GM21390 (cell line): ENCODE measurements at regions not wholly inside any gene's neighbourhood (a gene's known extent, or its start where the extent isn't known, plus 50 kb on each side); places are given as distances from the start of the nearest gene placed in this dataset.
"Not testable (repeated sequence)": the region's sequence is repeated elsewhere in the genome, so short reads cannot be mapped to it uniquely, and the experiment has no call there.

Experiments
- ATAC-seq: cut with Tn5 transposase; IDR thresholded peaks from one replicate; pipeline ENCODE4 v1.9.1; 2021; ENCODE audit not compliant: unreplicated experiment

DNA sequence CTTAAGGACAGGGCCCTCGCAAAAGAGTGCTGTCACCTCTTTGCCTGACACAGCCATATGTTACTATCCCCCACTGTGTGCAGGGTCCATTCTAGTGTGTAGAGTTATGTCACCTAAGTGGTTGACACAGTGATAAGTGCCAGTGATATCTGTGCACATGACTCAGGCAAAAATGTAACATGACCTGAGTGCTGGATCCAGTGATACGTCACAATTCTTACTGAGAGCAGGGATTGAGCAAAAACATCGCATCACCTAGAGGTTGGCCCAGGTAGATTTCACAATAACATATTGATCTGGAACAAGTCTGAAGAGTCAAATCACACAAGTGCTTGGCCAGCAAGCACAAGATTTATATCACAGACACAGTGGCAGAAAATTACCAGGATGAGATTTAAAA, 100.5 kb upstream of the BPY2B start:
- not testable (repeated sequence) for ATAC-seq

DNA sequence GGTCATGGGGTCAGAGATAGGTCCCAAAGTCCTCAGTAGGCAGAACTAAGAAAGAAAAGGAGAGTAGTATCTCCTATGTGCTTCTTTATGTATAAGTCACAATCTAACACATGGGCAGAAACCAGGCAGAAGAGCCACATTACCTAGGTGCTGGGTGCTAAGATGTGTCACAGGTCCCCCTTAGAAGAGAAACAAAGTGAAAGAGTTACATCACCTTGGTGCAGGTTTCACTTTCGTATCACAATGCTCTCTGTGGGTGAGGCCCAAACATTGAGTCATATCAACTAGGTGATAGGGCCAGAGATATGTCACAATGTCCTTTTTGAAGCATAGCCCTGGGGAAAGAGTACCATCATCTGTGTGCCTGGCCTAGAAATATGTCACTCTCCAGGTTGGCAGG, 96.1 kb upstream of the BPY2B start:
- peak; percentile 73 for ATAC-seq

DNA sequence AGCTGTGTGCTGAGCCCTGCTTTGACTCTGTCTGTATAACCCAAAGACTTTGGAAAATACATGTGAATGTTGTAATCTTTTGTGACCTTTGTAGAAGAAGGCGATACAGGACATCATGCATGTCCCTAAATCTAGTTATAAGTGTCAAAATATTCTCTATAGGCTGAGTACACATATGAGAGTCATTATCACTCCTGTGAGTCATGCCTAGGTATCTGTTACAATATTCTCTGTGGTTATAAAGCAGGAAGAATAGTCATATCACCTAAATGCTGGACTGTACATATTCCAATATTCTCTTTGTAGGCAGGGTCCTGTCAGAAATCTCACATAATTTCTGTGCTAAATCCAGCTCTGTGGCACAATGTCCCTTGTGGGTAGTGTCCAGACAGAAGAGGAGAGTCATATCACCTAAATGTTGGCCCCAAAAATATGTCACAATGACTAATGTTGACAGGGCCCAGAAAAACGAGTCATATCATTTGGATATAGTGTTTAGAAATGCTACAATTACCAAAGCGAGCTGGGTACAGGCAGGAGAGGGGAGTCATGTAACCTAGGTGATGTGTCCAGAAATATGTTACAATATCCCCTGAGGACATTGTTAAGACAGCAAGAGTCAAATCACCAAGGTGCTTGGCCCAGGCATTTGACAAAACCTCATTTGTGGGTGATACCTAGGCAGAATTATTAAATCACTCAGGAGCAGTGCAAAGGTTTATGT, 80.4 kb upstream of the BPY2B start:
- not testable (repeated sequence) for ATAC-seq

DNA sequence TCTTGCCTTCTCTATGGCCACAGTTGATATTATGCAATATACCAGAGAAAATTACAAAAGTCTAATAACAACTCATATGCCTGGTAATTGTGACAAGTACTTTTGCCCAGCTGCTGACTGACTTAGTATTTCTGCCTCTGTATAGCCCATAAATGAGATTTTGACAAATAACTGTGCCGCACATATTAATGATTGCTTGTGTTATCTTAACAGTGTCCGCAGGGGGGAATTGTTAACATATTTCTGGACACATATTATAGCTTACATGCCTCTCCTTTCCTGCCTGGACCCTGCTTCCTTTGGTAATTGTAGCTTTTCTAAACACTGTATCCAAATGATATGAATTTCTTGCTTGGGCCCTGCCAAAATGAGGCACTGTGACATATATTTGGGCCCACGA, 69.0 kb upstream of the BPY2B start:
- ATAC-seq: not testable (repeated sequence)

DNA sequence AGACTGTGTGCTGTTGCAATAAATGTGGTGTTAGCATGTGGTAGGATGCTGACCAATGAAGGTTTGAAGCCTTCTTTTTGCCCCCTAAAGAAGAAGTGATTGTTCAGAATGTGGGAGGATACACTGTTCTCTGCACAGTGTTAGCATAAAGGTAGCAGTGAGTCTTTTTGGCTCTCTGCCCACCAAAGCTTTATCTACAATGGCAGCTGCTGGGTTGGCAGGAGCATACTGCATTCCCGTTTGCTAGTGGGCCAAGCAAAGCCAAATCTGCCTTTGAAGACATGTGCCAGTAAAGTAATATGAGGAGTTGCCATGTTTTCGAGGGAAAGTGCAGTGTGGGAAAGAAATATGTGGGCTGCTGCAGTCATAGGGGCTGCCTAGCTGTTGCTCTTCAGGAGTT, 56.4 kb upstream of the BPY2B start:
- ATAC-seq: not testable (repeated sequence)
